Smooth muscle cell (in vitro differentiated cells): ENCODE measurements at regions not wholly inside any gene's neighbourhood (a gene's known extent, or its start where the extent isn't known, plus 50 kb on each side); places are given as distances from the start of the nearest gene placed in this dataset.

Experiments used
- DNase-seq: peaks from one replicate; lab custom pipeline; 2025; ENCODE audit not compliant: unreplicated experiment; lab: John Stamatoyannopoulos, UW
- H2AFZ ChIP-seq: fragments of 200-600 bp; sonication (generic); 2 replicates; pipeline ENCODE4 v1.6.0; 2016; ENCODE audit warnings: antibody characterized with exemption, low read depth, mild to moderate bottlenecking
- H3F3A ChIP-seq: fragments of 200-600 bp; sonication (generic); 2 replicates; pipeline ENCODE4 v1.6.0; 2017; ENCODE audit warnings: antibody characterized with exemption, low read depth
- H3K27ac ChIP-seq: fragments of 200-600 bp; sonication (generic); 2 replicates; pipeline ENCODE4 v1.5.1; 2016; ENCODE audit warnings: low read depth, mild to moderate bottlenecking
- H3K27me3 ChIP-seq: fragments of 200-600 bp; sonication (generic); 2 replicates; pipeline ENCODE4 v1.6.1; 2016; ENCODE audit warnings: low read depth, mild to moderate bottlenecking
- H3K36me3 ChIP-seq: fragments of 200-600 bp; sonication (generic); 2 replicates; pipeline ENCODE4 v1.5.1; 2016; ENCODE audit warnings: low read depth
- H3K4me1 ChIP-seq: fragments of 200-600 bp; sonication (generic); 2 replicates; pipeline ENCODE4 v1.5.1; 2016; ENCODE audit warnings: low read depth
- H3K4me2 ChIP-seq: fragments of 200-600 bp; sonication (generic); 2 replicates; pipeline ENCODE4 v1.6.0; 2016; ENCODE audit warnings: mild to moderate bottlenecking
- H3K4me3 ChIP-seq: fragments of 200-600 bp; sonication (generic); 2 replicates; pipeline ENCODE4 v1.5.1; 2016; ENCODE audit warnings: mild to moderate bottlenecking
- H3K79me2 ChIP-seq: fragments of 200-600 bp; sonication (generic); 2 replicates; pipeline ENCODE4 v1.6.0; 2016; ENCODE audit warnings: low read depth, mild to moderate bottlenecking
- H3K9ac ChIP-seq: fragments of 200-600 bp; sonication (generic); 2 replicates; pipeline ENCODE4 v1.6.0; 2016; ENCODE audit warnings: low read depth
- H3K9me3 ChIP-seq: fragments of 200-600 bp; sonication (generic); replicated peaks from 2 replicates; pipeline ENCODE4 v1.5.1; 2016; ENCODE audit warnings: low read depth
- H4K20me1 ChIP-seq: fragments of 200-600 bp; sonication (generic); 2 replicates; pipeline ENCODE4 v1.6.0; 2016; ENCODE audit warnings: low read depth
- WGBS: methylation state at CpG from one replicate; pipeline ENCODE4 v1.1.7; 2016; ENCODE audit warnings: low lambda C conversion rate; 5-methylcytosine and 5-hydroxymethylcytosine counted together
- TF ChIP-seq, protein P1 (sequence below): fragments of 200-600 bp; sonication (generic); IDR thresholded peaks from 2 replicates; pipeline ENCODE4 v1.5.1; 2017; ENCODE audit warnings: borderline replicate concordance, mild to moderate bottlenecking, antibody characterized with exemption; ENCODE audit not compliant: insufficient read depth, poor library complexity, severe bottlenecking

DNA sequence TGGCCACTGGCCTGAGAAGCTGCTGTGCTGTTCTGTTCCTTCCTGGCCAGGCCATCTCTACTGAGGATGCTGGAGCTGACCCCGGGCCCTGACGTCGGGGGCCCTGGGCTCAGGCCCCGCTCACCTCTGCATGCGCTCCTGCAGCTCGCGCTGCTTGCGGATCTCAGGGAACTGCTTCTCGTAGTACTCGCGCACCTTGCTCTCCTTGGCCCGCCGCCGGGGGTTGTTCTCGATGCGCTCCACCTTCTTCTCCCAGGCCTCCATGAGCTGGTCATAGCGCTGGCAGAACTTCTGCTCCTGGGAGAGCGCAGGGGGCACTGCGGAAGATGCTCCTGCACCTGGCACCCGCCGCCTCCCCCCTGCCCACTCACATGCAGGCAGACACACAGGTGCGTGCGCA lies 135.6 kb downstream of the RFLNA start:
- Histone ChIP-seq H3K9me3 (no peaks in the 10 kb centered on the region), H3F3A (peaks cover 25% of the 10 kb centered on the region), H3K79me2 (no peaks in the 10 kb centered on the region), H3K4me1 (peaks cover 25% of the 10 kb centered on the region), H3K4me2 (no peak overlapping the region), H2AFZ (no peak overlapping the region), H3K9ac (no peak overlapping the region), H3K27me3 (no peaks in the 10 kb centered on the region), H3K36me3 (no peaks in the 10 kb centered on the region), H3K27ac (peak overlapping the region; percentile 75), H4K20me1 (peaks cover 30% of the 10 kb centered on the region), H3K4me3 (no peak overlapping the region)
- DNase-seq, result no peak
- TF ChIP-seq, protein P1, sequence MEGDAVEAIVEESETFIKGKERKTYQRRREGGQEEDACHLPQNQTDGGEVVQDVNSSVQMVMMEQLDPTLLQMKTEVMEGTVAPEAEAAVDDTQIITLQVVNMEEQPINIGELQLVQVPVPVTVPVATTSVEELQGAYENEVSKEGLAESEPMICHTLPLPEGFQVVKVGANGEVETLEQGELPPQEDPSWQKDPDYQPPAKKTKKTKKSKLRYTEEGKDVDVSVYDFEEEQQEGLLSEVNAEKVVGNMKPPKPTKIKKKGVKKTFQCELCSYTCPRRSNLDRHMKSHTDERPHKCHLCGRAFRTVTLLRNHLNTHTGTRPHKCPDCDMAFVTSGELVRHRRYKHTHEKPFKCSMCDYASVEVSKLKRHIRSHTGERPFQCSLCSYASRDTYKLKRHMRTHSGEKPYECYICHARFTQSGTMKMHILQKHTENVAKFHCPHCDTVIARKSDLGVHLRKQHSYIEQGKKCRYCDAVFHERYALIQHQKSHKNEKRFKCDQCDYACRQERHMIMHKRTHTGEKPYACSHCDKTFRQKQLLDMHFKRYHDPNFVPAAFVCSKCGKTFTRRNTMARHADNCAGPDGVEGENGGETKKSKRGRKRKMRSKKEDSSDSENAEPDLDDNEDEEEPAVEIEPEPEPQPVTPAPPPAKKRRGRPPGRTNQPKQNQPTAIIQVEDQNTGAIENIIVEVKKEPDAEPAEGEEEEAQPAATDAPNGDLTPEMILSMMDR, result no peak
- 97% methylated on average over 21 of the region's 23 CpGs for WGBS

DNA sequence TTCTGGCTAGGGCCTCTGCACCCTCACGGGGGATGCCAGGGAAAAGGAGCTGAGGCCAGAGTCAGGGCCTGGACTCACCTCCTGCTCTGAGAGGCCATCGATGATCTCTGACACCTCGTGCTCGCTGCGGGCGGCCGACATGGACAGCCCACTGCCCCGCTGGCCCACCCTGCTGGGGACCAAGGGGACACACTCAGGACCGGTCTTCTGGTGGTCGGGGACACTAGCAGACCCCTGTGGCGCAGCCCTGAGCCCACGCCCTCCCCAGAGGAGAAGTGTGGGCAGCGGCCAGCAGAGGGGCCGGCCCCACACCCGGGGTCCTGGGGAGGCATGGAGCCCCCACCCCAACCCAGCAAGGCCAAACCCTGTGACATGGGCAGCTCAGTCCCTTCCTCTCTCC lies 134.6 kb downstream of the RFLNA start:
- Histone ChIP-seq H3K36me3 (no peaks in the 10 kb centered on the region), H4K20me1 (peaks cover 21% of the 10 kb centered on the region), H3K9me3 (no peaks in the 10 kb centered on the region), H3K9ac (no peak overlapping the region), H3F3A (peaks cover 25% of the 10 kb centered on the region), H3K4me1 (peaks cover 25% of the 10 kb centered on the region), H3K27ac (peak overlapping the region; percentile 75), H3K4me2 (no peak overlapping the region), H2AFZ (no peak overlapping the region), H3K27me3 (no peaks in the 10 kb centered on the region), H3K79me2 (no peaks in the 10 kb centered on the region), H3K4me3 (no peak overlapping the region)
- TF ChIP-seq, protein P1, result no peak
- WGBS, result 95% methylated on average over 15 of the region's 15 CpGs
- no peak for DNase-seq

DNA sequence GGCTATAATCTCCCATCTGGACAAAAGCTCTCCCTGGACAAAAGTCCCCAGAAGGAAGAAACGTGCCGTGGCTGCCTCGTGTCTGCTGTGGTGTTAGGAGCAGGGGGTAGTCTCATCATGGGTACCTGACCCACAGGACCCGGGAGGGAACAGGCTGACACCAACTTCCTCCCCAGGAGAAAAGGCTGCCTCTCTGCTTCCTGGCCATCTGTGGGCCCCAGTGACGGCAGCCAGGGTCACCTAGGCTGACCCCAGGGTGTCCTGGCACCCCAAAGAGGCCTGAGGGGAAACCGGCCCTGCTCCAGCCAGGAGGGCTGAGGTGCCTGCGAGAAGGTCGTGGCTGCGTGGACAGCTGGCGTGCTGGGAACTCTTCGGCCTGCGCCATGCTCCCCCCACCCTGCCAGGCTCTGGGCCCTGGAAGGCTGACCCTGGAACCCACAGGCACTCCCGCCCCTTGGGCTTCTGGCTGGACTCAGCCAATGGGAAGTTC lies 133.9 kb downstream of the RFLNA start:
- Histone ChIP-seq H2AFZ (no peak overlapping the region), H3K4me3 (no peak overlapping the region), H3K27me3 (no peaks in the 10 kb centered on the region), H4K20me1 (peaks cover 18% of the 10 kb centered on the region), H3K4me2 (peak overlapping the region; percentile 72), H3F3A (peaks cover 24% of the 10 kb centered on the region), H3K36me3 (no peaks in the 10 kb centered on the region), H3K79me2 (peaks cover 2% of the 10 kb centered on the region), H3K9ac (no peak overlapping the region), H3K9me3 (no peaks in the 10 kb centered on the region), H3K27ac (peak overlapping the region; percentile 75), H3K4me1 (peaks cover 18% of the 10 kb centered on the region)
- TF ChIP-seq, protein P1, result no peak
- no peak for DNase-seq
- 69% methylated on average over 13 of the region's 13 CpGs for WGBS

DNA sequence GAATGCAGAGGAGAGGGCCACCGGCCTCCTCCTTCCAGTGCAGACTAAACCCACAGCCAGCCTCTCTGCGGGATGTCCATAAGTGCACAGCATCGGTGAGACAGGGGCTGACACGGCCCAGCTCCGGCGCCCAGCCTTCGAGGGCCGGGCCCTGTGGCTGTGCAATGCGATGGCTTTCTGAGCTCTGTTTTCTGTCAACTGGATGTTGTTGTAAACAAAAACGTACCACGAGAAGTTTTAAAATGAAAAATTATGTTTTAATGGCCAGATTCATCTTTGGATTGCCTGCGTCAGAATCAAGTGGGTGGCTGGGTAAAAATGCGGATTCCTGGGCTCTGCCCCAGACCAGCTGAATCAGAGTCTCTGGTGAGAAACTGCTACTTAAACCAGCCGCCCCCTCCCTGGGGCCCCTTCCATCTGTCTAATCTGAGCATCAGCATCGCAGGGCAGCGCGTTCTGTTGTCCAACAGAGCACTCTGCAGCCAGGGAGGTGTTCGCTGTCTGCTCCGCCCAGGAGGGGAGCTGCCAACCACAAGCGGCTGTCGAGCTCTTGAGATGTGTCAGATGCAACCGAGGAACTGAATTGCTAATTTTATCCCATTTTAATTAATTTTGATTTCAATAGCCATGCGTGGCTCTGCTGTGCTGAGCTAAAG lies 133.4 kb downstream of the RFLNA start:
- Histone ChIP-seq H4K20me1 (peaks cover 18% of the 10 kb centered on the region), H3K4me1 (peaks cover 15% of the 10 kb centered on the region), H3F3A (peaks cover 28% of the 10 kb centered on the region), H2AFZ (no peak overlapping the region), H3K36me3 (no peaks in the 10 kb centered on the region), H3K27me3 (no peaks in the 10 kb centered on the region), H3K4me2 (peak overlapping the region; percentile 72), H3K27ac (peak overlapping the region; percentile 75), H3K79me2 (peaks cover 2% of the 10 kb centered on the region), H3K9ac (no peak overlapping the region), H3K4me3 (no peak overlapping the region), H3K9me3 (no peaks in the 10 kb centered on the region)
- WGBS, result 21% methylated on average over 22 of the region's 23 CpGs
- TF ChIP-seq, protein P1, result no peak
- peak; percentile 52 for DNase-seq
